SU-DHL-6 (cell line): ENCODE measurements at regions not wholly inside any gene's neighbourhood (a gene's known extent, or its start where the extent isn't known, plus 50 kb on each side); places are given as distances from the start of the nearest gene placed in this dataset.

Experiments
- H2AFZ ChIP-seq: fragments of 200-600 bp; sonication (generic); 2 replicates; pipeline ENCODE4 v1.6.1; 2014; ENCODE audit warnings: low read depth, mild to moderate bottlenecking, moderate library complexity, mixed read lengths, antibody characterized with exemption, low read length; ENCODE audit not compliant: severe bottlenecking
- H3F3A ChIP-seq: fragments of 200-600 bp; shearing (Covaris generic); 2 replicates; pipeline ENCODE4 v1.6.0; 2016; ENCODE audit warnings: antibody characterized with exemption, mild to moderate bottlenecking; ENCODE audit not compliant: insufficient read depth
- H3K27ac ChIP-seq: fragments of 200-600 bp; sonication (generic); 2 replicates; pipeline ENCODE4 v1.5.1; 2016; ENCODE audit warnings: low read depth, mild to moderate bottlenecking, low read length, moderate library complexity, mixed read lengths
- H3K27me3 ChIP-seq: fragments of 200-600 bp; sonication (generic), shearing (Covaris generic); 2 replicates; pipeline ENCODE4 v1.6.0; 2014; ENCODE audit warnings: mild to moderate bottlenecking, low read length
- H3K36me3 ChIP-seq: fragments of 200-600 bp; sonication (generic); 2 replicates; pipeline ENCODE4 v1.6.1; 2014; ENCODE audit warnings: mild to moderate bottlenecking, low read length, mixed read lengths
- H3K4me2 ChIP-seq: fragments of 300-600, 200-600 bp; shearing (Covaris generic), sonication (generic); 2 replicates; pipeline ENCODE4 v1.6.0; 2014; ENCODE audit warnings: low read length, low read depth, mild to moderate bottlenecking; ENCODE audit not compliant: poor library complexity, severe bottlenecking
- H3K4me3 ChIP-seq: fragments of 200-600 bp; sonication (generic); 2 replicates; pipeline ENCODE4 v1.5.1; 2014; ENCODE audit warnings: antibody characterized with exemption, low read length, mild to moderate bottlenecking, mixed read lengths; ENCODE audit not compliant: insufficient read depth, poor library complexity, severe bottlenecking
- H3K79me2 ChIP-seq: fragments of 200-600 bp; sonication (generic); 2 replicates; pipeline ENCODE4 v1.6.1; 2014; ENCODE audit warnings: mild to moderate bottlenecking, low read length, moderate library complexity; ENCODE audit not compliant: insufficient read depth
- H3K9ac ChIP-seq: fragments of 200-600 bp; sonication (generic); 2 replicates; pipeline ENCODE4 v1.7.0; 2014; ENCODE audit warnings: mild to moderate bottlenecking, low read length
- H3K9me2 ChIP-seq: fragments of 200-600 bp; sonication (generic); replicated peaks from 2 replicates; pipeline ENCODE4 v1.6.1; 2014; ENCODE audit warnings: low read length; ENCODE audit not compliant: insufficient read depth
- H3K9me3 ChIP-seq: fragments of 200-600 bp; sonication (generic); 2 replicates; pipeline ENCODE4 v1.6.1; 2014; ENCODE audit warnings: low read length, mixed read lengths; ENCODE audit not compliant: insufficient read depth
- H4K20me1 ChIP-seq: fragments of 200-600 bp; sonication (generic); 2 replicates; pipeline ENCODE4 v1.6.1; 2014; ENCODE audit warnings: low read depth, mild to moderate bottlenecking, antibody characterized with exemption, low read length, moderate library complexity, mixed read lengths
- EZH2phosphoT487 ChIP-seq: fragments of 200-600 bp; sonication (generic), shearing (Covaris generic); conservative IDR thresholded peaks from 2 replicates; pipeline ENCODE4 v1.6.1; 2018; ENCODE audit warnings: mild to moderate bottlenecking, antibody characterized with exemption, low read length, moderate library complexity, mixed read lengths
- TF ChIP-seq, protein P1 (sequence below): fragments of 200-600 bp; sonication (generic); IDR thresholded peaks from one replicate; pipeline ENCODE4 v1.5.1; 2017; ENCODE audit warnings: antibody characterized with exemption, mild to moderate bottlenecking, low read length, moderate library complexity; ENCODE audit not compliant: insufficient read depth, poor library complexity, severe bottlenecking

DNA sequence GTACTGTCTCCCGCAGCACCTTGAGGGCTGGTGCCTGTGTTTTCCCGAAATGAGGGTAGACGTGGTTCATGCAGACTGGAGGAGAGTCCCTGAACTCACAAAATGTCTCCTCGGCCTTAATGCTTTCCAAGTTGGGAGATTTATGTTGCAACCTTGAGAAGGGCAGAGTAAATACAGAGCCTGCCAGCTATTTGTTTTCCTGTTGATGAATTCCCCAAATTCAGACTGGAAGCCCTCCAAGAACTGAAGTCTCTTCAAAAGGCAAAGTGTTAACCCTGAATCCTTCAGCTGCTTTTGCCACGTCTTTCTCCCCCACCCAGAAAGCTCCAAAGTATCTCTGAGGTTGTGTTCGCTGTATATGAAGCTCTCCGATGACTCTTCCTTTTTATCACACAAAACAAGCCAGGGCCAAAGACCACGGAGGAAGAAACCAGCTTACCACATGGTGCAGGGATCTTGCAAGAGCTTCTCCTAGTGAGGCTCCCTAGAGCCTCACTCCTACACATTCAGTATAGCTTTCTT lies 254.7 kb upstream of the NFE2L3 start:
- Histone ChIP-seq H3K9me2 (no peaks in the 10 kb centered on the region), H3K79me2 (no peaks in the 10 kb centered on the region), H2AFZ (no peak overlapping the region), H3F3A (peaks cover 17% of the 10 kb centered on the region), H3K4me2 (no peak overlapping the region), H3K27me3 (no peaks in the 10 kb centered on the region), H3K9ac (no peak overlapping the region), H3K4me3 (no peak overlapping the region), H3K36me3 (no peaks in the 10 kb centered on the region), H4K20me1 (no peaks in the 10 kb centered on the region), H3K27ac (no peak overlapping the region), H3K9me3 (no peaks in the 10 kb centered on the region)
- TF ChIP-seq, protein P1, sequence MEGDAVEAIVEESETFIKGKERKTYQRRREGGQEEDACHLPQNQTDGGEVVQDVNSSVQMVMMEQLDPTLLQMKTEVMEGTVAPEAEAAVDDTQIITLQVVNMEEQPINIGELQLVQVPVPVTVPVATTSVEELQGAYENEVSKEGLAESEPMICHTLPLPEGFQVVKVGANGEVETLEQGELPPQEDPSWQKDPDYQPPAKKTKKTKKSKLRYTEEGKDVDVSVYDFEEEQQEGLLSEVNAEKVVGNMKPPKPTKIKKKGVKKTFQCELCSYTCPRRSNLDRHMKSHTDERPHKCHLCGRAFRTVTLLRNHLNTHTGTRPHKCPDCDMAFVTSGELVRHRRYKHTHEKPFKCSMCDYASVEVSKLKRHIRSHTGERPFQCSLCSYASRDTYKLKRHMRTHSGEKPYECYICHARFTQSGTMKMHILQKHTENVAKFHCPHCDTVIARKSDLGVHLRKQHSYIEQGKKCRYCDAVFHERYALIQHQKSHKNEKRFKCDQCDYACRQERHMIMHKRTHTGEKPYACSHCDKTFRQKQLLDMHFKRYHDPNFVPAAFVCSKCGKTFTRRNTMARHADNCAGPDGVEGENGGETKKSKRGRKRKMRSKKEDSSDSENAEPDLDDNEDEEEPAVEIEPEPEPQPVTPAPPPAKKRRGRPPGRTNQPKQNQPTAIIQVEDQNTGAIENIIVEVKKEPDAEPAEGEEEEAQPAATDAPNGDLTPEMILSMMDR: no peak
- TF ChIP-seq EZH2phosphoT487: no peak

DNA sequence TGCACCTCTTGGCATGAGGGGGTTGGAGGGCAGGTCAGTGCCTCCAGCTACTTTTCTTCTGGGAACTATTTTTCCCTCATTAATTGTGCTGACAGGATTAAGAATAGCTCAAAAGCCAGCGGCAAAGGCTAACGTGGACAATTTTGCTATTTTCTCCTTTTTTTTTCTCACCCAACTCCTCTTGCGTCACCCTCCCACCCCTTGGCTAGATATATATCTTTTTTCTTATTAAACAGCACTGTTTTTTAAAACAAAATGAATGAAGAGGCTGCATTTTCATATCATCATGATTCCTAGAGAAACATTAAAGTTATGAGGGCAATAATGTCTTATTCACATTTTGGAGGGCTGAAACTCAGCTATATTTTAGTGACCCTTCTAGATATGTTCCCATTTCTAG lies 251.8 kb upstream of the NFE2L3 start:
- no peak overlapping the region for H3K27ac ChIP-seq
- no peaks in the 10 kb centered on the region for H3K27me3 ChIP-seq
- no peaks in the 10 kb centered on the region for H3K9me3 ChIP-seq
- H3K79me2 ChIP-seq: no peaks in the 10 kb centered on the region
- no peak overlapping the region for H3K4me3 ChIP-seq
- H3K36me3 ChIP-seq: no peaks in the 10 kb centered on the region
- H3F3A ChIP-seq: no peaks in the 10 kb centered on the region
- no peaks in the 10 kb centered on the region for H3K9me2 ChIP-seq
- no peak for TF ChIP-seq EZH2phosphoT487
- H4K20me1 ChIP-seq: no peaks in the 10 kb centered on the region
- no peak overlapping the region for H2AFZ ChIP-seq
- no peak overlapping the region for H3K4me2 ChIP-seq
- no peak overlapping the region for H3K9ac ChIP-seq

DNA sequence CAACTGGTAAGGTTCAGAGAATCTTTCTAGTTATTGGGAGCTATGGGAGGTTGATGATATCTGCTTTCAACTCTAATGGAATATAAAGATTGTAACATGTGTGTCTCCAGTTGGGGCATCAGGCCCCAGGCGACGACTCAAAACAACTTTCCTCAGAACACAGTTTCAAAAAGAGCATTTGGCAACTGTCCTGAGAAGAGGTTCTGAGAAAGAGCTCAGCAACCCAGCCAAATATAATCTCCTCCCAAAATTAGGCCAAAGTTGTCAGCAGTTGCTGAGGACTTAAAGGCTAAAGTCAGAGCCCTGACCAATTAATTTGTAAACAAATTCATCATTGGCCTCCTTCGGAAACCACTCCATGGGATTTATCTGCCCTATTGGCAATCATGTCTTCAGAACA lies 251.1 kb upstream of the NFE2L3 start:
- Histone ChIP-seq H3K79me2 (no peaks in the 10 kb centered on the region), H4K20me1 (no peaks in the 10 kb centered on the region), H3K4me3 (no peak overlapping the region), H3K4me2 (no peak overlapping the region), H3K9me2 (no peaks in the 10 kb centered on the region), H2AFZ (no peak overlapping the region), H3F3A (no peaks in the 10 kb centered on the region), H3K9ac (no peak overlapping the region), H3K9me3 (no peaks in the 10 kb centered on the region), H3K36me3 (no peaks in the 10 kb centered on the region), H3K27ac (no peak overlapping the region), H3K27me3 (no peaks in the 10 kb centered on the region)
- TF ChIP-seq, protein P1: no peak
- no peak for TF ChIP-seq EZH2phosphoT487

DNA sequence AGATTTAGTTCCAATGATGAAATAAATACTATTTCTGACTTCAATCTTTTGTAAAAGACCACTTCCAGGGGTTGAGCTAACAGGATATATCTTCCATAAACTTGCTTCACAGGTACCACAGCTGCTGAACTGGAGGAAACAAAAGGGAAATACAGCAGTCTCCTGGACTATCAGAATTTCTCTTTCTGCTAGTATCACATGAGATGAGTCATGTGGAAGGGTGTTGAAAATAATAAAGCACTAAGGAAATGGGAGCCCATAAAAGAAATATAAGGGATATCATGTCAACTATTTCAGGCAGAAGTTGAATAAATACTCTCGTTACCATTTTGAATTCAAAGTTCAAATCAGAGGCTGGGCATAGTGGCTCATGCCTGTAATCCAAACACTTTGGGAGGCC lies 250.3 kb upstream of the NFE2L3 start:
- Histone ChIP-seq H3K79me2 (no peaks in the 10 kb centered on the region), H3K9me2 (no peaks in the 10 kb centered on the region), H3K27ac (no peak overlapping the region), H2AFZ (no peak overlapping the region), H3F3A (no peaks in the 10 kb centered on the region), H3K36me3 (no peaks in the 10 kb centered on the region), H3K27me3 (no peaks in the 10 kb centered on the region), H3K9me3 (no peaks in the 10 kb centered on the region), H3K4me3 (no peak overlapping the region), H3K9ac (no peak overlapping the region), H4K20me1 (no peaks in the 10 kb centered on the region), H3K4me2 (no peak overlapping the region)
- no peak for TF ChIP-seq EZH2phosphoT487
- TF ChIP-seq, protein P1: no peak
